ENCODE measurements at regions not wholly inside any gene's neighbourhood (a gene's known extent, or its start where the extent isn't known, plus 50 kb on each side); places are given as distances from the start of the nearest gene placed in this dataset.
"Not testable (repeated sequence)": the region's sequence is repeated elsewhere in the genome, so short reads cannot be mapped to it uniquely, and the experiment has no call there.

DNA sequence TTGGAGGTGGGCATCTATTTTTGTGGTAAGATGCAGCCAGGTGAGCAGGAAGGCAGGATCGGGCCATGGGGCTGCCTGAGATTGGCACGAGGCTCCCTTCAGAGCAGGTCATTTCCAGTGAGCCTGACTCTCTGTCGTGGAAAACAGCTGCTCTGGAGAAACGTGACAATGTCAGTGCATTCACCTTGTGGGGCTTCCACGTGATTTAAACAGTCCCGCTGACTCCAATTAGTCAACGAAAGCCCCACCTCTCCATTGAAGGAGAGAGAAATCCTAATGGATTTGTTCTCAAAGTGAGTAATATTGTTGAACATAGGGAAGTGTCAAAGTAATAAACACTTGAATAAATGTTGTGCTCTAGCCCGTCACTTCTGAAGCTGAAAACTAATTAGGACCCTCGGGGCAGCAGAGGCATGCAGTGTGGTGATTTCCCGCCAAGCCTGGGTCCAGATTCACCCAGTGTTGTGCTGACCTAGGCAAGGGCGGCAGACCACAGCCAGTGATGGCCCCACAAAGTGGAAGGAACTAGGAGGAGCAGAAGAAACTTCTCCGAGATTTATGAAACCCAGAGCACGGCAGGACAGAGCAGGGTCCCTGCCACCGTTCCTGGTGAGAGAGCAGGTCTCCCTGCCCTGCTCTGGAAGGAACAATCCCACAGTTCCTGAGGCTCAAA is 172.5 kb upstream of the C1orf174 start:
- TF ChIP-seq, protein P1, sequence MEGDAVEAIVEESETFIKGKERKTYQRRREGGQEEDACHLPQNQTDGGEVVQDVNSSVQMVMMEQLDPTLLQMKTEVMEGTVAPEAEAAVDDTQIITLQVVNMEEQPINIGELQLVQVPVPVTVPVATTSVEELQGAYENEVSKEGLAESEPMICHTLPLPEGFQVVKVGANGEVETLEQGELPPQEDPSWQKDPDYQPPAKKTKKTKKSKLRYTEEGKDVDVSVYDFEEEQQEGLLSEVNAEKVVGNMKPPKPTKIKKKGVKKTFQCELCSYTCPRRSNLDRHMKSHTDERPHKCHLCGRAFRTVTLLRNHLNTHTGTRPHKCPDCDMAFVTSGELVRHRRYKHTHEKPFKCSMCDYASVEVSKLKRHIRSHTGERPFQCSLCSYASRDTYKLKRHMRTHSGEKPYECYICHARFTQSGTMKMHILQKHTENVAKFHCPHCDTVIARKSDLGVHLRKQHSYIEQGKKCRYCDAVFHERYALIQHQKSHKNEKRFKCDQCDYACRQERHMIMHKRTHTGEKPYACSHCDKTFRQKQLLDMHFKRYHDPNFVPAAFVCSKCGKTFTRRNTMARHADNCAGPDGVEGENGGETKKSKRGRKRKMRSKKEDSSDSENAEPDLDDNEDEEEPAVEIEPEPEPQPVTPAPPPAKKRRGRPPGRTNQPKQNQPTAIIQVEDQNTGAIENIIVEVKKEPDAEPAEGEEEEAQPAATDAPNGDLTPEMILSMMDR (IDR thresholded peaks at IDR 0.05; ENCODE audit: extremely low read depth, insufficient read depth, missing control alignments) = no peak
- in situ Hi-C loops (cut with MboI; ENCODE audit: low pct_unique_long_range_greater_than_20kb, low sequenced_read_pairs, unreplicated experiment) = no loop called here
- no peak for DNase-seq (ENCODE audit: low spot score)

DNA sequence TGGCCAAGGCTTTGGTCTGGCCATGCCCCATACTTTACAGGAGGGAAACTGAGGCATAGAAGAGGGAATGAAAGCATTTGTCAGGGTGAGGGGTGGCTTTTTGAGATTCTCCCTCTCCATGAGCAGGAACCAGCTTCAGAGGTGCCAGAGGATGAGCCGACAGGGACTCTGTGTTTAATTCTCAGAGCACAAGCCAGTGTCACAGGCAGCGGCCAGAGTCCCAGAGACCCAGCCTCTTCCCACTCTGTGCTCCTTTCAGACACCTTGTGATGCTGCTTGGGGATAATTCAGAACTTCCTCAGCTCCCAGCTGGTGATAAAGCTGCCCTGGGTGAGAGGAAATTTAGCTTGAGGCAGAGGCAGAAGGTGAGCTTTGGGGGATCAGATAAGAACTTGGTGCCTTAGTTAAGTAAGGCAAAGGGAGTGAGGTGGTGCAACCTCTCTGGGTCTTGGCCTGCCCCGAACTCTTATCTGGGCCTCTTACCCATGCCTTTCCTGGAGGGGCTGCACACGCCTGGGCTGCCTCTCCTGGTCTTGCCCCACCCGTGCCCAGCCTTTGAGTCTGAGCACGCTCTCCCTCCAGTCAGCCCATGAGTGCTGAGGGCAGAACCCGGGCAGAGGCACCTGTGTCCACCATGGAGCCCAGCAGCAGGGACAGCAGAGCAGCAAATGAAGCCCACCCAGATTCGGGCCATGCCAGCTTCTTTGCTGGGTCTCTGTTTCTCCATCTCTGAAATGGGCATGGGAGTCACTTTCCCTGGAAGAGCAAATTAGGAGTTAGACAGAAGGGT is 175.6 kb upstream of the C1orf174 start:
- in situ Hi-C loops (cut with MboI; ENCODE audit: low pct_unique_long_range_greater_than_20kb, low sequenced_read_pairs, unreplicated experiment) = no loop called here
- TF ChIP-seq, protein P1 (IDR thresholded peaks at IDR 0.05; ENCODE audit: extremely low read depth, insufficient read depth, missing control alignments) = no peak
- DNase-seq (ENCODE audit: low spot score) = no peak

DNA sequence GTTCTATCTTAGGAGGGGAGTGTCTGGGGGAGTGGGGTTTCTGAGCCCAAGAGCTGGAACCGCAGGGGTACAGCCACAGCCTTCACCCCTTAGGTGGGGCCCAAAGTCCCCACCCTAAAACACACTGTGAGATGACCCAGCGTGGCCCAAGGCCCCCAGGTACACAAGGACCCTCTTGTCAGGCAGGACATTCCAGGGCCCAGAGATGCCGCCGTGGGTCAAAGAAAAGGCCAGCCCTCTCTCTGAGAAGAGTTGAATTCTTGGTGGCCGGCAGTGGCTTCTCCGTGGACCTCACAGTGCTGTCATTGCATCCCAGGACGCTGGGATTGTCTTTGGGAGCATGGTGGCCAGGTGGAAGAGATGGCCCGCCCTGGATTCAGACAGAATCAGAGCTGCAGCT is 176.3 kb upstream of the C1orf174 start:
- TF ChIP-seq, protein P1 (IDR thresholded peaks at IDR 0.05; ENCODE audit: extremely low read depth, insufficient read depth, missing control alignments) = no peak
- no peak for DNase-seq (ENCODE audit: low spot score)
- in situ Hi-C loops (cut with MboI; ENCODE audit: low pct_unique_long_range_greater_than_20kb, low sequenced_read_pairs, unreplicated experiment) = no loop called here

DNA sequence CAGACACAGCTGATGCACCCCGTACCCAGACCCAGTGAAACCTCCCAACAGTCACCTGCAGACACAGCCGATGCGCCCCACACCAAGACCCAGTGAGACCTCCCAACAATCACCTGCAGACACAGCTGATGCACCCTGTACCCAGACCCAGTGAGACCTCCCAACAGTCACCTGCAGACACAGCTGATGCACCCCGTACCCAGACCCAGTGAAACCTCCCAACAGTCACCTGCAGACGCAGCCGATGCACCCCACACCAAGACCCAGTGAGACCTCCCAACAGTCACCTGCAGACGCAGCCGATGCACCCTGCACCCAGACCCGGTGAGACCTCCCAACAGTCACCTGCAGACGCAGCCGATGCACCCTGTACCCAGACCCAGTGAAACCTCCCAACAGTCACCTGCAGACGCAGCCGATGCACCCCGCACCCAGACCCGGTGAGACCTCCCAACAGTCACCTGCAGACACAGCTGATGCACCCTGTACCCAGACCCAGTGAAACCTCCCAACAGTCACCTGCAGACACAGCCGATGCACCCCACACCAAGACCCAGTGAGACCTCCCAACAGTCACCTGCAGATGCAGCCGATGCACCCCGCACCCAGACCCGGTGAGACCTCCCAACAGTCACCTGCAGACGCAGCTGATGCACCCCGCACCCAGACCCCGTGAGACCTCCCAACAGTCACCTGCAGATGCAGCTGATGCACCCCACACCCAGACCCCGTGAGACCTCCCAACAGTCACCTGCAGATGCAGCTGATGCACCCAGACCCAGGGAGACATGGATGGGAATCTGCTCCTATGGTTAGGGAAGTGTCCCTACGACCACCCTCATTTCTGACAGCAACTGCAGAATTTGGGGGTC is 178.3 kb upstream of the C1orf174 start:
- in situ Hi-C loops (cut with MboI; ENCODE audit: low pct_unique_long_range_greater_than_20kb, low sequenced_read_pairs, unreplicated experiment); DNase-seq (ENCODE audit: low spot score): not testable (repeated sequence)

DNA sequence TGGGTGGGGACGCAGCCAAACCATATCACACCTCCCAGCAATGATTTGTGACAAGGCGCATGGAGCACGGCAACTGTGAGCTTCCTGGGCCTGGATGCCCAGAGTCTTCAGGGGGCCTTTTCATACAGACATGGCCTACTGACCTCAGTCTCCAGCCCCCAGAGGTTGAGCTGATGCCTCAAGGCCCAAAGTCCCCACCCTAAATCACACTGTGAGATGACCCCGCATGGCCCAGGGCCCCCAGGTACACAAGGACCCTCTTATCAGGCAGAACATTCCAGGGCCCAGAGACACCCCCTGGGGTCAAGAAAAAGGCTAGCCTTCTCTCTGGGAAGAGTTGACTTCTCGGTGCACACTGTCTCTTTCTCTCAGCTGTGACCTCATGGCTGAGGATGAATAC is 179.7 kb upstream of the C1orf174 start:
- DNase-seq (ENCODE audit: low spot score) = no peak
- in situ Hi-C loops (cut with MboI; ENCODE audit: low pct_unique_long_range_greater_than_20kb, low sequenced_read_pairs, unreplicated experiment) = no loop called here
- TF ChIP-seq, protein P1 (IDR thresholded peaks at IDR 0.05; ENCODE audit: extremely low read depth, insufficient read depth, missing control alignments) = no peak

DNA sequence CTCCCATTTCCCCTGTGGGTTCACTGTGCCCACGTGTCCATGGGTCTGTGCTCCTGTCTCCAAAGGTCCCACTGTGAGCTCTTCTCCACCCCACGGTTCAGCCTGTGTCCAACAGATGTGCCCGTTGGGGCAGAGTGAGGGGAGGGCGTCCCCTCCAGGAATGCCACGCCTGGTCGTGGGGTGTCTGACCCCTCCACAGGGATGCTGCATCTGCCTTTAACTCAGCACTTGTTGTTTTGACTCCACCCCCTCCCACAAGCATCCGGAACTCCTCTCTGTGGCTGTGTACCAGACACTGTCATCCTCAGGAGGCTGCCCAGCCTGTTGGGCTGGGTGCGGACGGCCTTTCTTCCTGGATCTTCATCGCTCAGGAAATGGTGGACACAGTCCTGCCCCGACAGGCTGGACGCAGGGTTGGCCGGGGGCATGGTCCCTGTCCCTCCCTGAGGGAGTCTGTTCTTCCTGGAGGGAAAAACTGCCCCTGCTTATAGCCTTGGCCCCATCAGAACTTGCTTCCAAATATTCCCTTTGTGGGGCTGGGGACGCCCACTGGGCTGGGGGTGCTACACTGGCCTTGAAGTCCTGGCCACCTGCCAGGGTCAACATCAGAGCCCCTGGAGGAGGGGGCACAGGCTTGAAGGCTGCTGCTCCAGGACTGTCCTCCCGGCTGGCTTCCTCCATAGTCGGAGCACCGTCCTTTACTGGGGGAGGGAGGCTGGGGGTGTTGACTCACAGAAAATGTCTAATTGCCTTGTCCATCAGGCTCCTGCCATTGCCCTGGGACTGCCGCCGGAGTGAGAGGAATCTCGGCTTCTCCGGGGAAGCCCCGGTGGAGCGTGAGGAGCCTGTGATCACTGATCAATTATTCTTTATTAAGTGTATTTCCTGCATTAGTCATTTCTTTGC is 182.0 kb upstream of the C1orf174 start:
- in situ Hi-C loops (cut with MboI; ENCODE audit: low pct_unique_long_range_greater_than_20kb, low sequenced_read_pairs, unreplicated experiment) = no loop called here
- no peak for DNase-seq (ENCODE audit: low spot score)
- TF ChIP-seq, protein P1 (IDR thresholded peaks at IDR 0.05; ENCODE audit: extremely low read depth, insufficient read depth, missing control alignments) = no peak
